ENCODE measurements at regions not wholly inside any gene's neighbourhood (a gene's known extent, or its start where the extent isn't known, plus 50 kb on each side); places are given as distances from the start of the nearest gene placed in this dataset.

- H3K27ac Mint-ChIP-seq, result no peak overlapping the region
- WGBS (ENCODE audit: insufficient coverage), result 67% methylated on average over 1 of the region's 2 CpGs
- no peaks in the 10 kb centered on the region for H3K4me1 Mint-ChIP-seq
Measured at GRCh38 chr3:82493858-82494257, 732.4 kb upstream of the GBE1 start.

GRCh38 chr3:82475306-82475705, 713.9 kb upstream of the GBE1 start:
- Histone ChIP-seq H3K79me2 (ENCODE audit: insufficient read depth, low read length) (no peaks in the 10 kb centered on the region), H3K4me2 (replicated peaks; ENCODE audit: extremely low read depth, low read length, poor library complexity, severe bottlenecking) (no peak overlapping the region), H3K4me3 (replicated peaks in 1 of 3; ENCODE audit: low read depth in 2 of 3, low read length in 3 of 3) (no peak overlapping the region), H3K9me3 (replicated peaks in 1 of 2; ENCODE audit: control insufficient read depth in 1 of 2, insufficient read depth in 1 of 2, low read length in 2 of 2) (peaks cover 6 to 8% of the 10 kb centered on the region in 2 donors), H3K27me3 (ENCODE audit: control insufficient read depth in 2 of 2, insufficient read depth in 2 of 2, low read length in 2 of 2) (no peaks in the 10 kb centered on the region), H3K27ac (ENCODE audit: low read depth in 1 of 2, low read length in 2 of 2) (no peak overlapping the region), H4K20me1 (ENCODE audit: insufficient read depth, low read length) (no peaks in the 10 kb centered on the region), H3K36me3 (replicated peaks in 1 of 2; ENCODE audit: control insufficient read depth in 1 of 2, insufficient read depth in 2 of 2, low read length in 2 of 2) (no peaks in the 10 kb centered on the region), H3K9ac (ENCODE audit: insufficient read depth, low read length, poor library complexity, severe bottlenecking) (no peak overlapping the region), H3K4me1 (ENCODE audit: control insufficient read depth in 1 of 2, insufficient read depth in 2 of 2, low read length in 2 of 2) (no peaks in the 10 kb centered on the region), H2AFZ (ENCODE audit: insufficient read depth, low read depth, low read length, poor library complexity, severe bottlenecking) (no peak overlapping the region)
- WGBS (ENCODE audit: insufficient coverage), result no CpG with 5 or more reads among the region's 1 CpG
- no peak for TF ChIP-seq CTCF (IDR thresholded peaks at IDR 0.05)
- intact Hi-C loops (cut with micrococcal nuclease), result no loop called here
- no peak for DNase-seq
- Mint-ChIP-seq H3K36me3 (no peaks in the 10 kb centered on the region), H3K4me1 (no peaks in the 10 kb centered on the region), H3K4me3 (no peak overlapping the region), H3K9me3 (peaks cover 0 to 6% (median 3%) of the 10 kb centered on the region in 7 donors), H3K27ac (no peak overlapping the region), H3K27me3 (ENCODE audit: low read depth in 3 of 3) (no peaks in the 10 kb centered on the region)

More at GRCh38 chr3:82493858-82494257, 732.4 kb upstream of the GBE1 start:
- TF ChIP-seq CTCF (IDR thresholded peaks at IDR 0.05), result no peak
- Histone ChIP-seq H3K4me2 (replicated peaks; ENCODE audit: extremely low read depth, low read length, poor library complexity, severe bottlenecking) (no peak overlapping the region), H3K27ac (ENCODE audit: low read depth in 1 of 2, low read length in 2 of 2) (no peak overlapping the region), H2AFZ (ENCODE audit: insufficient read depth, low read depth, low read length, poor library complexity, severe bottlenecking) (no peak overlapping the region), H4K20me1 (ENCODE audit: insufficient read depth, low read length) (no peaks in the 10 kb centered on the region), H3K4me3 (replicated peaks in 1 of 3; ENCODE audit: low read depth in 2 of 3, low read length in 3 of 3) (no peak overlapping the region), H3K79me2 (ENCODE audit: insufficient read depth, low read length) (no peaks in the 10 kb centered on the region), H3K27me3 (ENCODE audit: control insufficient read depth in 2 of 2, insufficient read depth in 2 of 2, low read length in 2 of 2) (no peaks in the 10 kb centered on the region), H3K9ac (ENCODE audit: insufficient read depth, low read length, poor library complexity, severe bottlenecking) (no peak overlapping the region), H3K4me1 (ENCODE audit: control insufficient read depth in 1 of 2, insufficient read depth in 2 of 2, low read length in 2 of 2) (no peaks in the 10 kb centered on the region), H3K36me3 (replicated peaks in 1 of 2; ENCODE audit: control insufficient read depth in 1 of 2, insufficient read depth in 2 of 2, low read length in 2 of 2) (no peaks in the 10 kb centered on the region), H3K9me3 (replicated peaks in 1 of 2; ENCODE audit: control insufficient read depth in 1 of 2, insufficient read depth in 1 of 2, low read length in 2 of 2) (no peaks in the 10 kb centered on the region)
- H3K4me3 Mint-ChIP-seq, result no peak overlapping the region
- no peaks in the 10 kb centered on the region for H3K36me3 Mint-ChIP-seq
- H3K9me3 Mint-ChIP-seq, result peaks cover 0 to 3% (median 0%) of the 10 kb centered on the region in 7 donors
- no peaks in the 10 kb centered on the region for H3K27me3 Mint-ChIP-seq (ENCODE audit: low read depth in 3 of 3)
- intact Hi-C loops (cut with micrococcal nuclease), result no loop called here
- DNase-seq, result no peak

All from CD14-positive monocyte (primary cell).